GM03348 (cell line): ENCODE measurements at regions not wholly inside any gene's neighbourhood (a gene's known extent, or its start where the extent isn't known, plus 50 kb on each side); places are given as distances from the start of the nearest gene placed in this dataset.
A peak's percentile ranks its signal among the peaks of the same experiment; 100 is the strongest.

ENCODE experiments used
- DNase-seq: peaks from one replicate; pipeline ENCODE4 v3.0.0; 2012; ENCODE audit warnings: low spot score

DNA sequence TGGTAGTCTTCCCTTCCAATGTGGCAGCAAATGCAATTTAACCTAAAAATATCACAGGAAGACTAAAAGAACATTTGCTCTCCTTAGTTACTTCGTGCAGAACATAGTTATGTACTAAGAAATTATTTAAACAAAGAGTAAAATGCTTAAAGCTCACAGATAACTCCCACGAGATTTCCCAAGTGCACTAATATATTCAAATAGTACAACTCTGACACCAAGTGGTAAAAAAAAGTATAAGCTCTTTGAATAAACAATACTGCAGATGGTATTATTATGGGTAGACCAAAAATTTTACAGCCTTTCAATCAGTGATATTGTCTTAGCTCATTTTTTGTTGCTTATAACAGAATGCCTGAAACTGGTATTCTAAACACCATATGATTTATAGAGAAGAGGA lies 52.8 kb upstream of the FILIP1 start:
- peak; percentile 47 for DNase-seq

DNA sequence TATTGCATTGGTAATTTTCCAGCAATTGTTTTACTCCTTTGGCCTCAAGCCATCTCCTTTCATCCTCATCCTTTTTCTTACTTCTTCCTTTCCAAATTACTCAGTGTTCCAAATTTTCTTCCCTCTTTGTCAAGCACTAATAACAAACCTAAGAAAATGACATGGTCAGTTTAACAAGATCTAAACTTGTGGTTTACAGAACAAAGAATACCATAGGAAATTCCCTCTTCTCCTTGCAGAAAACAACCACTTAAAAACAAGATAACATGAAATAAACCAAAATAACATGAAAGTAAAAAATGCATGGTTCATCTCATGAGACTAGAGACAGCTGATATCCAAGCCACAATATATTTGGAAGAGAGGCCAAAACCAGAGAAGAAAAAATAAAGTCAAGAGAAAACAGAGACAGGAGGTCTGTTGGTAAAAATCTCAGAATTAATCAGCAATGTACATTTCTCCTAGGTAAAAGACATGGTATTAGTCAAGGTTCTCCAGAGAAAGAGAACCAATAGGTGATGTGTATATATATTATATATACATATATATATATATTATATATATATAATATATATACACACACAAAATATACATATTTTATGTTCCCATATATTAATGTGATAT lies 51.0 kb upstream of the SENP6 start:
- no peak for DNase-seq

DNA sequence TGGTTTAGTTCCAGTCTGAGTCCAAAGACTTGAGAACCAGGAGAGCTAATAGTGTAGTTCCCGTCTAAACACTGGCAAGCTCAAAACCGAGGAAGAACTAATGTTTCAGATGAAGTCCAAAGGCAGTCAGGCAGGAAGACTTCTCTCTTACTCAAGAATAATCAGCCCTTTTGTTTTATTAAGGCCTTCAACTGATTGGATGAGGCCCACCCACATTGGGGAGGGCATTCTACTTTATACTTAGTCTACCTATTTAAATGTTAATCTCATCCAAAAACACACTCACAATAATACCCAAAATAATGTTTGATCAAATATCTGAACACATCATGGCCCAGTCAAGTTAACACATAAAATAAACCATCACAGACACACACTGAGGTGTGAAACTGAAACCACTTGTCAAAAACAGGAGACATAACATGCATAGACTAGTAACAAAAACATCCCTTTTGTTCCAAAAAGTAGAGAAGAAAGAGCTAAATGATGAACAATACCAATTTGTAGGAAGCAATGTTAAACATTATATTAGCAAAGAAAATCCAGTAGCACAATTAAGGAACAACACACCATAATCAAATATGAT lies 50.2 kb upstream of the SENP6 start:
- DNase-seq, result no peak
